Fibroblast of pulmonary artery (primary cell): ENCODE measurements at regions not wholly inside any gene's neighbourhood (a gene's known extent, or its start where the extent isn't known, plus 50 kb on each side); places are given as distances from the start of the nearest gene placed in this dataset.

Source experiments
- DNase-seq: peaks from one replicate; pipeline ENCODE4 v3.0.0-alpha.2; 2010; ENCODE audit warnings: low read depth
- H3K4me3 ChIP-seq: replicated peaks from 2 replicates; pipeline ENCODE4 v1.5.1; 2011; ENCODE audit warnings: low read depth, mild to moderate bottlenecking, control low read depth, low read length, moderate library complexity
- TF ChIP-seq, protein P1 (sequence below): IDR thresholded peaks from 2 replicates; pipeline ENCODE4 v1.5.1; 2011; ENCODE audit warnings: mild to moderate bottlenecking, control low read depth, low read length, inconsistent platforms; ENCODE audit errors: missing control alignments

DNA sequence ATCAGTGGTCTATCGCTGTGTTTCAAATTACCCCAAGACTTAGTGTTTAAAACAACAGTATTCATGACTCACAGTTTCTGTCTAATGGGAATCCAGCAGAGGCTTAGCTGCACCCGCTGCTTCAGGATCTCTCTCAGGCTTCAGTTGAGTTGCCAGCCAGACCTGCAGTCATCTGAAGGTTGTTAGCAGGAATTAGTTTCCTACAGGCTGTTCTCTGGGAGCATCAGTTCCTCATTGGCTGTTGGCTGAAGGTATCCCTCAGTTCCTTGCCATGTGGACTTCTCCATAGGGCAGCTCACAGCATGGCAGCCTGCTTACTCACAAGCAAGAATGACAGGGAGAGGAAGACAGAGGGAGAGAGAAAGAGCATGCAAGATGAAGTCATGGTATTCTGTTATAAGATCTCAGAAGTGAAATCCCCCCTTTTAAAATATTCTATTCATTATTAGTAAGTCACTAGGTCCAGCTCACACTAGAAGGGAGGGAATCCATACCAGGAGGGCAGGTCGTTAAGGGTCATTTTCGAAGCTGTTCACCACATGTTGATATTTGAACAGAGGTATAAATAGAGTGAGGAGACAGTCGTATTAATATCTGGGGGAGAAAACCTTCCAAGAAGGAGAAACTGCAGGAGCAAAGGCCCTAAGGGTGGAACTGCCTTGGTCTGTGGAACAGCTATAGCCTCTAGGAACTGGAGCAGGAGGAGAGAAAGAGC, 473.9 kb upstream of the PPP2R3A start:
- TF ChIP-seq, protein P1, sequence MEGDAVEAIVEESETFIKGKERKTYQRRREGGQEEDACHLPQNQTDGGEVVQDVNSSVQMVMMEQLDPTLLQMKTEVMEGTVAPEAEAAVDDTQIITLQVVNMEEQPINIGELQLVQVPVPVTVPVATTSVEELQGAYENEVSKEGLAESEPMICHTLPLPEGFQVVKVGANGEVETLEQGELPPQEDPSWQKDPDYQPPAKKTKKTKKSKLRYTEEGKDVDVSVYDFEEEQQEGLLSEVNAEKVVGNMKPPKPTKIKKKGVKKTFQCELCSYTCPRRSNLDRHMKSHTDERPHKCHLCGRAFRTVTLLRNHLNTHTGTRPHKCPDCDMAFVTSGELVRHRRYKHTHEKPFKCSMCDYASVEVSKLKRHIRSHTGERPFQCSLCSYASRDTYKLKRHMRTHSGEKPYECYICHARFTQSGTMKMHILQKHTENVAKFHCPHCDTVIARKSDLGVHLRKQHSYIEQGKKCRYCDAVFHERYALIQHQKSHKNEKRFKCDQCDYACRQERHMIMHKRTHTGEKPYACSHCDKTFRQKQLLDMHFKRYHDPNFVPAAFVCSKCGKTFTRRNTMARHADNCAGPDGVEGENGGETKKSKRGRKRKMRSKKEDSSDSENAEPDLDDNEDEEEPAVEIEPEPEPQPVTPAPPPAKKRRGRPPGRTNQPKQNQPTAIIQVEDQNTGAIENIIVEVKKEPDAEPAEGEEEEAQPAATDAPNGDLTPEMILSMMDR, result no peak
- no peak overlapping the region for H3K4me3 ChIP-seq
- DNase-seq, result no peak

DNA sequence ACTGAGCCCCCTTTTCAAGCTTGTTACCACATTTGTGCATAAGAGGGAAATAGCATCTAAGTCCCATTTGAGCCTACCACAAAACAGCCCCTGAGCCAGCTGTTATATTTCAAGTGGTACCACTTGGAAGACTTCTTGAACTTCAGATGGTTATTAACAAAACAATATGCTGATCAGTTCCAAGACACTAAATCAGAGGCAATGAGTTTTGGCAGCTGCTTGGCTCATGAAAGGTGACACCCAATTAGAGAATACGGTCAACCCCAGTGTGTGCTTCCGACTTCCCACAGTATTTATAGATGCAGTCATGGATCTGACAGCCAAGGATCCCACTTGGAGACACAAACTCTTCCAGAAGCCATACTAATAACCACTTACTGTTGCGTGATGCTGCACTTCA, 469.6 kb upstream of the PPP2R3A start:
- H3K4me3 ChIP-seq, result no peak overlapping the region
- TF ChIP-seq, protein P1, result no peak
- no peak for DNase-seq

DNA sequence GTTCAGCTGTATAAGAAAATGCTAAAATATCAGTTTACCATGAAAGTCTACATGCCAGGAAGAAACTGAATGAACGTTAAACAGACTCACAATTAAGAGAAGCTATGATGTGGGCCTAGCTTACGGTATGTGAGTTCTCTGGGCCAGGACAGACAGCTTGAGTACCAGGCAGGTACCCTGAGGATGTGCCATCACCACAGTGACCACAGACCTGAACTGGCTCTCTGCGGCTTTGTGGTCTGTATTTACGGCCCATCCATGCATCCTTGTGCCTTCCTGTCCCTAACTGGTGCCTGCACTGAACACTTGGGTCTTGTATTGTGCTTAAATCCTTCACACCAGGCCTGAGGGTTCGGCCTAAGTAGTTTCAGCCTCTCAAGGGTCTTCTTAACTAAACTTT, 467.5 kb upstream of the PPP2R3A start:
- TF ChIP-seq, protein P1, result no peak
- no peak overlapping the region for H3K4me3 ChIP-seq
- no peak for DNase-seq

DNA sequence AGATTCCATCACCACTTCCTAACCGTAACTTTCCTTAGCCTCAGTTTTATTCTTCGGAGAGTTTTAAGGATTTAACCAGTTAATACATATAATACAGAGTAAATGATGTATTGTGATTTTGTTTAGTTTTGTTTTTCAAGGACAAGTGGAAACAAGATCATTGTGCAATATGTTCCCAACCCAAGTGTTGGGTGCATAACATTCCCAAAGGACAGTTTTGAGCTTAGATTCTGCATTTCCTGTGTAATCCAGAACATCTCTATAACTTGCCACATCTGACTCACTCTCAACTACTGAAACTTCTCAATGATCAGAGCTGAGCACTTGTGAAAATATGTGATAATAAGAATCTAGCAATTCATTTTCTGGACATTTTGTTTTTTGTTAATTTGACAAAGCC, 466.1 kb upstream of the PPP2R3A start:
- no peak overlapping the region for H3K4me3 ChIP-seq
- DNase-seq, result no peak
- TF ChIP-seq, protein P1, result no peak

DNA sequence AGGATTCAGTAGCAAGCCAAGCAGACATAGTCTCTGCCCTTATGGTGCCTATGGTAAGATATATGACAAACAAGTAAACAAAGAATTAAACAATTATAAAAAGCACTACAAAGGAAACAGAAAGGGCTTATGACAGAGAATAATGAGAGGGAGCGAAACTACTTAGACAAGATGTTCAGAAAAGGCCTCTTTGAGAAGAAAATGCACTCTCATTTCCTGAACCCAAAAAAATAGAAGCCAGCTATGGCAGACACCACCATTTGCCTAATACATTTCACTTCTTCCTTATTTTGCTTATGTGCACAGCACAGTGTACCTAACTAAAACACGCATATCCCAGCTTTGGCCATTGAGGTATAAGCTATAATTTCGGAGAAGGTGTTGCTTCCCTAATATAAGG, 465.5 kb upstream of the PPP2R3A start:
- DNase-seq, result no peak
- H3K4me3 ChIP-seq, result no peak overlapping the region

DNA sequence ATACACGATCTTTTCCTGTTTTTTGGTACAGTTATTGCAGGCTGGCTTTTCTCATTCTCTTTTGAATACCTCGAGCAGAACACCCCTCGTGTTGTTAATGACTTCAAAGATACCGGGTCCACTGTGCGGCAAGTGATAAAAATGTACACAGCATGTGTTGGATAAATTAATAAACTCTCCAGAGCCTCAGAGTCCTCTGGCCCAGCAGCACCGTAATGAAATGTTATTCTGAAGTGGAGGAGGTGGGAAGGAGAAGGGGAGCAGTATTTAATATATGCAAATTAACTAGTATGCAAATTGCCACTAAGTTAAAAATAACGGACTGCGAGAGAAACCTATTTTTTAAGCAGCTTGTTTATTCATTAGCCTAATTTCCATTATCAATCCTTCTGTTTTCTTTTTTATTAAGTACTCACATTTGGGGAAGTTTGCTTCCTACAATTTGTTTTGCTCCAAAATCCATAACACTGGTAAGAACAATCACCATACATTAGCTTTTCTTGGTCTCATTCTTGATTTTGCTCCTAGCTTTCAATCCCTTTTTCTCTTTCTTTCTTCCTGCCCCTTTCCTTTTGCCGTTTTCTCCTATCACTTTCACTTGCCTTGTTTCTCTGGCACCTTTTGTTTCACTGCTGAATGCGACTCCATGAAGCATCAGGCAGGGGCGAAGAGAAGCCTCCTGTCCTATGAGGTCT, 462.3 kb upstream of the PPP2R3A start:
- DNase-seq, result no peak
- TF ChIP-seq, protein P1, result no peak
- H3K4me3 ChIP-seq, result no peak overlapping the region

More for the DNA sequence above, 465.5 kb upstream of the PPP2R3A start:
- TF ChIP-seq, protein P1, result no peak
